ENCODE measurements at regions not wholly inside any gene's neighbourhood (a gene's known extent, or its start where the extent isn't known, plus 50 kb on each side); places are given as distances from the start of the nearest gene placed in this dataset.

GRCh38 chr4:115343171-115343570 is 229.8 kb upstream of the NDST4 start:
- TF ChIP-seq CTCF (IDR thresholded peaks at IDR 0.05) = no peak
- no peak for TF ChIP-seq TAF1 (IDR thresholded peaks at IDR 0.05; ENCODE audit: borderline replicate concordance, low read depth, low read length)
